ENCODE measurements at regions not wholly inside any gene's neighbourhood (a gene's known extent, or its start where the extent isn't known, plus 50 kb on each side); places are given as distances from the start of the nearest gene placed in this dataset.

DNA sequence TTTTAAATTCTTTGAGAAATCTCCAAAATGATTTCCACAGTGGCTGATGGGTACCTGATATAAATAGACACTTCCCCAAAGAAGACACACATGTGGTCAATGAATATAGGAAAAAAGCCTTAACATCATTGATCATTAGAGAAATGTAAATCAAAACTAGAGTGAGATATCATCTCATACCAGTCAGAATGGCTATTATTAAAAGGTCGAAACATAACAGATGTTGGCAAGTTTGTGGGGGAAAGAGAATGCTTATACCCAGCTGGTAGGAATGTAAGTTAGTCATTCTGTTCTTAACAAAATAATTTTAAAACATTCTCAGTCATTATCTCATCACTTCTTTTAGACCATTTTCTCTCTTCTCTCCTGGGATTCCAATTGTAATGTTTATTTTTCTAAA, 1666.0 kb upstream of the ACO1 start:
- Mint-ChIP-seq H3K9me3 (peaks cover 0 to 3% of the 10 kb centered on the region in 2 donors), H3K27ac (no peak overlapping the region), H3K27me3 (no peaks in the 10 kb centered on the region), H3K4me1 (no peaks in the 10 kb centered on the region), H3K4me3 (no peak overlapping the region)
- ATAC-seq (no peak), DNase-seq (no peak)

DNA sequence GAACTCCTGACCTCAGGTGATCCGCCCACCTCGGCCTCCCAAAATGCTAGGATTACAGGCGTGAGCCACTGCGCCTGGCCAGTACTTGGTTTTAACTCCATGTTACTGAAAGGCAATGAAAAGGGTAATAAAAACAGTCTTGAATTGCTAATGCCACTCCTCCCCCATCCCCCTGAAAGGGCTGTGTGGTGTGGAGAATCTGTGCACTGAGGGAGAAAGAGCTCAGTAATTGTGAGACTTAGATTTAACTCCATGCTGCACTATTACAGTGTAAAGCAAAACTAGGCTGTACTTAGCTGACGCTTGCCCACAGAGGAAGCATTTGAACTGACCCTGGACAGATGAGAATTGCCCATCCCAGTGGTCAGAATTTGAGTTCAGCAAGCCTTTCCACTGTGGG, 1662.4 kb upstream of the ACO1 start:
- DNase-seq (no peak), ATAC-seq (no peak)
- H3K27ac Mint-ChIP-seq, result no peak overlapping the region
- H3K9me3 Mint-ChIP-seq, result peaks cover 0 to 7% of the 10 kb centered on the region in 2 donors
- no peak overlapping the region for H3K4me3 Mint-ChIP-seq
- H3K4me1 Mint-ChIP-seq, result no peaks in the 10 kb centered on the region
- no peaks in the 10 kb centered on the region for H3K27me3 Mint-ChIP-seq

DNA sequence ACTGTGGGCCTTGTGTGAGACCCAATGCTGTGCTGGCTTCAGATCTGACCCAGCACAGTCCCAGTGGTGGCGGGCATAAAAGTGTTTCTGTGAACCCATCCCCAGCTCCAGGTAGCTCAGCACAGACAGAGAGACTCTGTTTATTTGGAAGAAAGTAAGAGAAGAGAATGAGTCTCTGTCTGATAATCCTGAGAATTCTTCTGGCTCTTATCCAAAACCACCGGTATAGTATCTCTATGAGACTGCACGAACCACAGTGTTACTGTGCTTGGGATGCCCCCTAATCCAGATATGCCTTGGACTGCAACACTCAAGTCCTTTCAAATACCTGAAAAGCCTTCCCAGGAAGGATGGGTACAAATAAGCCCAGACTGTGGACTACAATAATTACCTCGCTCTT, 1660.8 kb upstream of the ACO1 start:
- H3K4me3 Mint-ChIP-seq, result no peak overlapping the region
- H3K9me3 Mint-ChIP-seq, result peaks cover 0 to 7% of the 10 kb centered on the region in 2 donors
- H3K27ac Mint-ChIP-seq, result no peak overlapping the region
- ATAC-seq (no peak), DNase-seq (no peak)
- no peaks in the 10 kb centered on the region for H3K27me3 Mint-ChIP-seq
- no peaks in the 10 kb centered on the region for H3K4me1 Mint-ChIP-seq

DNA sequence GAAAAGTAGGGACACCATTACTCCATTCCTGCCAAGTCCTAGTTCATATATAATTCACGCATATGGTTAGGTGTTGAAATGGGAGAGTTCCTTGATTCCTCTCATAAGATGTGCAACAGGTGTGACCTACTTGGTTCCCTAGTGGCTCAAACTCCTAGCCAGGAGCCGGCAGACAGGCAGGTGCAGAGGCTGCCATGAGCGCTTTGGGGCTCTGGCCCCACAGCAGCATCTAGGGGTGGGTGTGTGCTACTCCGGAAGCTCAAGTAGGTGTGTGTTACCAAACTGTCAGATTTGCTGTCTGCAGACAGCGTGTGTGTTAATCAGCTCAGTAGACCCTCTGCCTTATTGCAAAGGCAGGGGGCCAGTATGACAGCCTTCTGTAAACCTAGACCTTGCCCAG, 1652.4 kb upstream of the ACO1 start:
- no peaks in the 10 kb centered on the region for H3K4me1 Mint-ChIP-seq
- DNase-seq (no peak), ATAC-seq (no peak)
- H3K4me3 Mint-ChIP-seq, result no peak overlapping the region
- H3K27ac Mint-ChIP-seq, result no peak overlapping the region
- H3K9me3 Mint-ChIP-seq, result no peaks in the 10 kb centered on the region
- H3K27me3 Mint-ChIP-seq, result no peaks in the 10 kb centered on the region

DNA sequence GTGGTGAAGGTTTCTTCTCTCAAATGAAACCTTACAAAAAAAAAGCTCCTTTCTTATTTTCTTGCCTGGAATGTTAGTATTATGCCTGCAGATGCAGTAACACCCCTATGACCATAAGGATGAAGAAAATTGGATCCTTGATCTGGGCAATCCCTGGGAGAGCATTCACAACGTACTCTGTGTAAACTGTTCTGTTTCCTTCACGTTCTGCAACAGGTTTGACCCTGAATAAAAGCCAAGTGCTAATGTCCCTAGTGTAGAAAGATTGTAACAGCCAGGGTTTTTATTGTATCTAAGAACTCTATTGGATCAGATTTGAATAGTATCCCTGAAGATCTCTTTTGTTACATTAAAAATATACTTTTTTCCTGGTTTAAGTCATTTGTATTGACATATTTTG, 1639.6 kb upstream of the ACO1 start:
- Mint-ChIP-seq H3K4me3 (no peak overlapping the region), H3K9me3 (no peaks in the 10 kb centered on the region), H3K4me1 (no peaks in the 10 kb centered on the region), H3K27me3 (peaks cover 9% of the 10 kb centered on the region), H3K27ac (no peak overlapping the region)
- ATAC-seq, result no peak
- no peak for DNase-seq

DNA sequence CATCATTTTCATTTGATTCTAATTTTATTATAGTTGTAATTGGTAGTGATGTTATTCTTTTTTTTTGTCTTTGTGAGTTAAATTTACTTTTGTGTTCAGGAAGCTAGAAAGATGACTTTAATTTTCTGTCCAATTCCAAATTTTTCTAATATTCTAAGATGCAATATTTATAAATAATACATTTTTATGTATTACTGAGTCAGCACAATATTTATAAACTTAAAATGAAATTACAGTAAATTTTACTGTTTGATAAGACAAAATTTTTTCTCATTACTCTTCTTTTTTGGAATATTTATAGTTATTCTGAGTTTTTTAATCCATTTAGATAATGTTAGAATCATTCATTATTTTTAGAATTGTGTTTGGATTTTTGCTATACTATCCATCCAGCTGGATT, 1637.9 kb upstream of the ACO1 start:
- Mint-ChIP-seq H3K4me3 (no peak overlapping the region), H3K4me1 (no peaks in the 10 kb centered on the region), H3K9me3 (no peaks in the 10 kb centered on the region), H3K27me3 (peaks cover 9% of the 10 kb centered on the region), H3K27ac (no peak overlapping the region)
- ATAC-seq, result no peak
- DNase-seq, result no peak

DNA sequence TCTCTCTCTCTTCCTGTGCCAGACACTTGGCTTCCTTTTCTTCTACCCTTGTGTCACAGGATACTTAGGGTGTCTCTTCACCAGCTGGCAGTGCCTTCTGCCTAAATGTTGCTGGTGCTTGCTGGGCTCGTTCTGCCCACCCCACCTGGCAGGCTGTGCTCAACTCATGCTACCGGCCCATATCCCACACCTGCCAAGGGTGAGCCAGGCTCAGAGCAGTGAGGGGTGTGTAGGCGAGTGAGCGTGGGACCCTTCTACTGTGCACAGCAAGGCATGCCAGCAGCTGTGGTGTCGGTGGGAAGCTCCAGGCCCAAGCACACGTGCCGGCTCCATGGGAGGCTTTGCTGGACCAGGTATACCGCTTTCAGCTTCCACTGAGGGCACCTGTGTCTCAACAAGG, 1626.7 kb upstream of the ACO1 start:
- ATAC-seq (peak; percentile 39), DNase-seq (no peak)
- Mint-ChIP-seq H3K4me1 (no peaks in the 10 kb centered on the region), H3K4me3 (no peak overlapping the region), H3K9me3 (no peaks in the 10 kb centered on the region), H3K27me3 (no peaks in the 10 kb centered on the region), H3K27ac (no peak overlapping the region)

DNA sequence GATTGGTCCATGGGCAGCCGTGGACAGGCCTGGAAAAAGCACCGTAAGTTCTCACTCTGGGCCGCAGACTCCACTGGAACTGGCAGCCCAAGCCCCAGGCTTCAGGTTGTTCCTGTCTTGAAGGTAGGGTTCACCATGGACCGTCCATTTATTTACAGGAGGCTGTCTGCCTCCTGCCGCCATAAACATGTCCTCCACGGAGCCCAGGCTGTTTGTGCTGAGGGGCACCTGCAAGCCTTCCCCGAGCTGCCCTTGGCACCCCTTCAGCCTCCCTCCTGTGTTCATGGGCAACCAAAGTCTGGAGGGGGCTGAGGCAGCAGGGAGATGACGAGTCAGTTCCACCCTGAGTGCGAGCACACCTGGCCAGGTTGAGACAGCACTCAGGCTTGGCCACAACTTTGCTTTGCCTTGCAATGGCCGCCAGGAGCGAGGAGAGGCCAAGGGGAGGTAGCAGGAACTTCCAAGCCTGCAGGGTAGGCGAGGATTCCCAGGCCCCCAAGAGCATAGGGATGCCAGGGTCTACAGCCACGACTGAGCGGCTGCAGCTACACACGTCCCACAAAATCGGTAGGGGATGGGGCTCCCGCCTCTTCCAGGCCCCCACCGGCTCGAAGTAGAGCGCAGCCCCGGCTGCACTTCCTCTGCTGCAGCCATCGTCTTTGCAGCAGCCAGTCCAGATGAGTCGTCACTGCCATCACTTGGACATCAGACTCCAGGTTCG, 1625.6 kb upstream of the ACO1 start:
- no peak overlapping the region for H3K4me3 Mint-ChIP-seq
- DNase-seq (no peak), ATAC-seq (peak; percentile 39)
- H3K9me3 Mint-ChIP-seq, result no peaks in the 10 kb centered on the region
- no peak overlapping the region for H3K27ac Mint-ChIP-seq
- no peaks in the 10 kb centered on the region for H3K27me3 Mint-ChIP-seq
- no peaks in the 10 kb centered on the region for H3K4me1 Mint-ChIP-seq

DNA sequence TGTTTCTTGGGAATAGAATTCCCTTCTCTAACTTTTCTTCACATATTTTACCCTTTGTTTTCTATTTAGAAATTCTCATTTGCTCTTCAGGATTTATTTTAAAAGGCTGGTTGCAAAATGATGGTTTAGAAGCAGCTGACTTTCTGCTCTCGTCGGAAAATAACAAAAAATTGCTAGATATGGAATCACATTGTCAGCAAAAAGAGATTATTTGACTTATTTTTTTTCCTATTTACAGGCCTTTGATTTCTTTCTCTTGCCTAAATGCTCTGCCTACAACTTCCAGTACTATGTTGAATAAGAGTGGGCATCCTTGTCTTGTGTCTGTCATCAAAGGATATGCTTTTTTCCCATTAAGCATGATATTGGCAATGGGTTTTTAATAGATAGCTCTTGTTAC, 1619.1 kb upstream of the ACO1 start:
- H3K27me3 Mint-ChIP-seq, result no peaks in the 10 kb centered on the region
- ATAC-seq (no peak), DNase-seq (no peak)
- no peak overlapping the region for H3K4me3 Mint-ChIP-seq
- no peak overlapping the region for H3K27ac Mint-ChIP-seq
- no peaks in the 10 kb centered on the region for H3K9me3 Mint-ChIP-seq
- H3K4me1 Mint-ChIP-seq, result no peaks in the 10 kb centered on the region

DNA sequence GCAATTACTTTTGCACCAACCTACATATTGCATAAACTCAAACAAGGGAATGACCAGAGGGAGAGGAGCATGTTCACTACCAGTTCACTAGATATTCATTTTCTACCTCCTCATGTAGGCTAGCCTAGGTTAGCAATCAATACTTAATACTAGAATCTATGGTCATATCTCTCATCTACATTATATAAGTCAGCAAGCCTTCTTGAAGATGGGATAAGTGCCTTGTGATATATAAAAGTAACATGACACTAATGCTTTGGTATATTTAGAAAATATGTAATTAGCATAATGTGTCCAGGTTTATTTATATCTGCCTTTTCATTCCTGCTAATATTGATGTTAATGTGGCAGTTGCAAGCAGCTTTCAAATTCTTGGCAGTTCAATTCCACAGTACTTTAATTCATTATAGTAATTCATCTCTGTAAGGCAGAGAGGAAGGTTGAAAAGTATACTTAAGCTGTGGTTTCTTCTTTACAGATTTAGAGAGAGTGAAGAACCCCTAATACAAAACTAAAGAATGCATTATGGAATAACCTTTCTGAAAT, 1613.2 kb upstream of the ACO1 start:
- Mint-ChIP-seq H3K27me3 (no peaks in the 10 kb centered on the region), H3K27ac (no peak overlapping the region), H3K4me1 (no peaks in the 10 kb centered on the region), H3K4me3 (no peak overlapping the region), H3K9me3 (peaks cover 0 to 11% of the 10 kb centered on the region in 2 donors)
- no peak for ATAC-seq
- no peak for DNase-seq

DNA sequence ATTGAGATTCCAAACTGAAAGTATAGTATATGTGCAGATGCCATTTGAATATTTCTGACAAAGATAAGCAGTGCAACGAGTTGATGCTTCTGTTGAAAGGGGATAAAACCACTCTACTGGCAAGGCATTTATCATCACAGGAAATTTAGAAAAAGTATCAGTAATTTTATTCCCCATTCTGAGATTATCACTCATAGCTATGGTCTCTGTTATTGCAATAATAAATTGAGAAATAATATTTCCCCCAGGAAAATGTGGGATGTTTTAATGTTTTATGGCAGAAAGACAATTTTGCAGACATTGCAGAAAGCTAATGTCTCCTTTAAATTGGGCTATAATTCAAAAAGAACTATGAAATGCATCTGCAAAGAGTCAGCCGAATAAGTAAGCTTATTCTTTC, 1612.7 kb upstream of the ACO1 start:
- no peak overlapping the region for H3K27ac Mint-ChIP-seq
- DNase-seq (no peak), ATAC-seq (no peak)
- H3K27me3 Mint-ChIP-seq, result no peaks in the 10 kb centered on the region
- peaks cover 0 to 11% of the 10 kb centered on the region in 2 donors for H3K9me3 Mint-ChIP-seq
- H3K4me3 Mint-ChIP-seq, result no peak overlapping the region
- H3K4me1 Mint-ChIP-seq, result no peaks in the 10 kb centered on the region

DNA sequence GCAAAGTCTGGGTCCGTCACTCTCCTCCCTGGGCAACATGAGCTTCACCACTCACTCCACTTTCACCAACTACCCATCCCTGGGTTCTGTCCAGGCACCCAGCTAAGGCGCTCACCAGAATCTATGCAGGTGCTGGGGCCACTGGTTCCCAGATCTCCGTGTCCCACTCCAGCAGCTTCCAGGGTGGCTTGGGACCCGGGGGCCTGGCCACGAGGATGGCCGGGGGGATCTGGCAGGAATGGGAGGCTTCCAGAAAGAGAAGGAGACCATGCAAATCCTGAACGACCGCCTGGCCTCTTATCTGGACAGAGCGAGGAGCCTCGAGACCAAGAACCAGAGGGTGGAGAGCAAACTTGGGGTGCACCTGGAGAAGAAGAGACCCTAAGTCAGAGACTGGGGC, 1611.0 kb upstream of the ACO1 start:
- DNase-seq, result no peak
- no peak for ATAC-seq
- Mint-ChIP-seq H3K4me3 (no peak overlapping the region), H3K27me3 (no peaks in the 10 kb centered on the region), H3K27ac (no peak overlapping the region), H3K4me1 (no peaks in the 10 kb centered on the region), H3K9me3 (peaks cover 0 to 11% of the 10 kb centered on the region in 2 donors)

DNA sequence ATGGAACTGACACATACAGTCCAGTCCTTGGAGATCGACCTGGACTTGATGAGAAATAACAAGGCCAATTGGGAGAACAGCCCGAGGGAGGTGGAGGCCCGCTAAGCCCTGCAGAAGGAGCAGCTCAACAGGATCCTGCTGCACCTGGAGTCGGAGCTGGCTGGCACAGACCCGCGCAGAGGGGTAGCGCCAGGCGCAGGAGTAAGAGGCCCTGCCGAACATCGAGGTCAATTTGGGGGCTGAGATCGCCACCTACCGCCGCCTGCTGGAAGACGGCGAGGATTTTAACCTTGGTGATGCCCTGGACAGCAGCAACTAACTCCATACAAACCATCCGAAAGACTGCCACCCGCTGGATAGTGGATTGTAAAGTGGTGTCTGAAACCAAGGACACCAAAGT, 1610.1 kb upstream of the ACO1 start:
- no peaks in the 10 kb centered on the region for H3K4me1 Mint-ChIP-seq
- H3K27ac Mint-ChIP-seq, result no peak overlapping the region
- no peak overlapping the region for H3K4me3 Mint-ChIP-seq
- H3K9me3 Mint-ChIP-seq, result peaks cover 0 to 11% of the 10 kb centered on the region in 2 donors
- DNase-seq (no peak), ATAC-seq (no peak)
- no peaks in the 10 kb centered on the region for H3K27me3 Mint-ChIP-seq

DNA sequence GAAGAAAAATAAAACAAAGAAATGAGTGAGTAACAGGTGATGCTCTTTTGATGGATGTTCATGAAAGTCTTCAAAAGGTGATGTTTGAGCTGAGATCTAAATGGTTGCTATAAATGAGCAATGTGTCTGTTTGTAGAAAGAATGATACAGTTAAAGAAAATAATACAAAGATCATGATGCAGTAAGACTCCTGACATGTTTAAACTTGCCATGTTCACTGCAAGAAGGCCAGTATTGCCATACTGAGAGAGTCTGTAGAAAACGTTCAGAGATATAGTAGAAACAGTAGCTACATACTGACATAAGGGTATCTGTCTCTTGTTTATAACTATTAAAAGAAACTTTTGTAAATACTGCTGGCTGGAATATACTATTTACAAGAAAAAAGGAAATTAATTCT, 1609.2 kb upstream of the ACO1 start:
- peaks cover 0 to 11% of the 10 kb centered on the region in 2 donors for H3K9me3 Mint-ChIP-seq
- no peak for DNase-seq
- H3K4me3 Mint-ChIP-seq, result no peak overlapping the region
- H3K27ac Mint-ChIP-seq, result no peak overlapping the region
- no peaks in the 10 kb centered on the region for H3K27me3 Mint-ChIP-seq
- no peaks in the 10 kb centered on the region for H3K4me1 Mint-ChIP-seq
- no peak for ATAC-seq

DNA sequence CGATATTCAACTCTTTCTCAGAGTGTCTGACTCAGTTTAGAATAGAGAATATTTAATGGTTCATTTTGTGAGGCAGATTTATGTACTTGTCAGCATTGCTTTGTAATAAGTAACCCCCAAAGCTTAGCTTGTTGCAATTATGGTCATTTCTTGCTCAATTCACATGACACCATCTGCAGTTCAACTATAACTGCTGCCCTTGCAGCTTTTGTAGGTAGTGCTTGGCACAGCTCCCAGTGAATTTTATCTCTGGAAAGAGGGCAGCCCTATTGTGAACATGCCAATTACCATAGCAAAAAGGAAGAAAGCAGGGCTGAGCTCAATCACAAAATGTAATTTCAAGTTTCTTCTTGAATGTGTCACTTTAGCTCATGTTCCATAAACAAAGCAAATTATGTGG, 1587.7 kb upstream of the ACO1 start:
- no peaks in the 10 kb centered on the region for H3K27me3 Mint-ChIP-seq
- ATAC-seq (no peak), DNase-seq (no peak)
- H3K9me3 Mint-ChIP-seq, result peaks cover 0 to 8% of the 10 kb centered on the region in 2 donors
- H3K4me1 Mint-ChIP-seq, result no peaks in the 10 kb centered on the region
- H3K4me3 Mint-ChIP-seq, result no peak overlapping the region
- no peak overlapping the region for H3K27ac Mint-ChIP-seq

DNA sequence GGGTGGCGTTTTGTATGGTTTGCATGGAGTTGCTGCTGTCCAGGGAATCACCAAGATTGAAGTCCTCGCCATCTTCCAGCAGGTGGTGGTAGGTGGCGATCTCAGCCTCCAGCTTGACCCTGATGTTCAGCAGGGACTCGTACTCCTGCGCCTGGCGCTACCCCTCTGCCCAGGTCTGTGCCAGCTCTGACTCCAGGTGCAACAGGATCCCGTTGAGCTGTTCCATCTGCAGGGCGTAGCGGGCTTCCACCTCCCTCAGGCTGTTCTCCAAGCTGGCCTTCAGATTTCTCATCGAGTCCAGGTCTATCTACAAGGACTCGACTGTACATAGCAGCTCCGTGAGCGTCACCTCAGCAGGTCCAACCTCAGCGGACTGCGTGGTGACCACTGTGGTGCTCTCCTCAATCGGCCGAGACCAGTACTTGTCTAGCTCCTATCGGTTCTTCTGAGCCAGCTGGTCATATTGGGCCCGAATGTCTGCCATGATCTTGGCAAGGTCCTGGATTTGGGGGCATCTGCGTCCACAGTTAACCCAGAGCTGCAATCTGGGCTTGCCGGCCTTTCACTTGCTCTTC, 1584.8 kb upstream of the ACO1 start:
- H3K27me3 Mint-ChIP-seq, result no peaks in the 10 kb centered on the region
- no peaks in the 10 kb centered on the region for H3K4me1 Mint-ChIP-seq
- H3K27ac Mint-ChIP-seq, result no peak overlapping the region
- no peak for DNase-seq
- no peak for ATAC-seq
- no peak overlapping the region for H3K4me3 Mint-ChIP-seq
- H3K9me3 Mint-ChIP-seq, result peaks cover 0 to 8% of the 10 kb centered on the region in 2 donors

DNA sequence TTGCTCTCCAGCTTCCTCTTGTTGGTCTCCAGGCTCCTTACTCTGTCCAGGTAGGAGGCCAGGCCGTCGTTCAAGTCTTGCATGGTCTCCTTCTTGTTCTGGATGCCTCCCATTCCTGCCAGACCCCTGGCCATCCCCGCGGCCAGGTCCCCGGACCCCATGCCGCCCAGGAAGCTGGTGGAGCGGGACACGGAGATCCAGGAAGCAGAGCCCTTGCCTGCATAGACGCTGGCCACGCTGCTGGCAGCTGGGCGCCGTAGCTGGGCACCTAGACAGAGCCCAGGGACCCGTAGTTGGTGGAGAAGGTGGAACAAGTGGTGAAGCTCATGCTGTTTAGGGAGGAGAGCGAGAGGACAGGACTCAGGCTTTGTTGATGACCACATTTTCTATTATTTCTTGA, 1584.0 kb upstream of the ACO1 start:
- H3K4me3 Mint-ChIP-seq, result no peak overlapping the region
- H3K9me3 Mint-ChIP-seq, result peaks cover 0 to 8% of the 10 kb centered on the region in 2 donors
- ATAC-seq (no peak), DNase-seq (no peak)
- no peak overlapping the region for H3K27ac Mint-ChIP-seq
- H3K27me3 Mint-ChIP-seq, result no peaks in the 10 kb centered on the region
- H3K4me1 Mint-ChIP-seq, result no peaks in the 10 kb centered on the region

Data from stimulated activated naive CD8-positive, alpha-beta T cell treated with anti-CD3 and anti-CD28 coated beads, Interleukin-15, amount 100 ng/mL, for 72 hours (primary cell).